OCI-LY1 (cell line): ENCODE measurements at regions not wholly inside any gene's neighbourhood (a gene's known extent, or its start where the extent isn't known, plus 50 kb on each side); places are given as distances from the start of the nearest gene placed in this dataset.

ENCODE experiments used
- CTCF ChIP-seq: fragments of 200-600 bp; sonication (generic), shearing (Covaris generic); IDR thresholded peaks from 2 replicates; pipeline ENCODE4 v1.5.1; 2017; ENCODE audit warnings: mild to moderate bottlenecking, antibody characterized with exemption, low read length, moderate library complexity, mixed read lengths
- EZH2 ChIP-seq: fragments of 200-600 bp; sonication (generic), shearing (Covaris generic); IDR thresholded peaks from 2 replicates; pipeline ENCODE4 v1.8.0; 2017; ENCODE audit warnings: borderline replicate concordance, mixed run types, mild to moderate bottlenecking, antibody characterized with exemption, low read length, moderate library complexity, mixed read lengths

GRCh38 chr3:181432992-181433391 lies 278.7 kb upstream of the SOX2 start:
- TF ChIP-seq CTCF (no peak), EZH2 (no peak)
